ENCODE measurements at regions not wholly inside any gene's neighbourhood (a gene's known extent, or its start where the extent isn't known, plus 50 kb on each side); places are given as distances from the start of the nearest gene placed in this dataset.

DNA sequence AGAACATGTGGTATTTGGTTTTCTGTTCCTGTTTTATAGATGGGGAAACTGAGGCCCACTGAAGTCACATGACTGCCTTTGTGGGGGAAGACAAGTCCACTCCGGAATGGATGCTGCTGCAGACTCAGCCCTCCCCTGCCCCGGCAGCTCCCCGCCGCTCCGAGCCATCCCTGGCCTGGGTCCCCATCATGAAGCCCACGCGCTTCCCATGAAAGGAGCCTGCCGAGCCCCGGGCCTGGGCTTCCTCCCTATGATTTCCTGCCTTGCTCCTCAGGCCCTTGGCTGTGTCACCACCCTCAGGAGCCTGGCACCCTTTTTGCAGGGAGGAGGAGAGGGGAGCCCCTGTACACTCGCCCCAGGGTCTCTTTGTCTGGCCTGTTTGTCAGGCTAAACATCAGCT lies 125.3 kb upstream of the FOXF1 start:
- TF ChIP-seq, protein P1, sequence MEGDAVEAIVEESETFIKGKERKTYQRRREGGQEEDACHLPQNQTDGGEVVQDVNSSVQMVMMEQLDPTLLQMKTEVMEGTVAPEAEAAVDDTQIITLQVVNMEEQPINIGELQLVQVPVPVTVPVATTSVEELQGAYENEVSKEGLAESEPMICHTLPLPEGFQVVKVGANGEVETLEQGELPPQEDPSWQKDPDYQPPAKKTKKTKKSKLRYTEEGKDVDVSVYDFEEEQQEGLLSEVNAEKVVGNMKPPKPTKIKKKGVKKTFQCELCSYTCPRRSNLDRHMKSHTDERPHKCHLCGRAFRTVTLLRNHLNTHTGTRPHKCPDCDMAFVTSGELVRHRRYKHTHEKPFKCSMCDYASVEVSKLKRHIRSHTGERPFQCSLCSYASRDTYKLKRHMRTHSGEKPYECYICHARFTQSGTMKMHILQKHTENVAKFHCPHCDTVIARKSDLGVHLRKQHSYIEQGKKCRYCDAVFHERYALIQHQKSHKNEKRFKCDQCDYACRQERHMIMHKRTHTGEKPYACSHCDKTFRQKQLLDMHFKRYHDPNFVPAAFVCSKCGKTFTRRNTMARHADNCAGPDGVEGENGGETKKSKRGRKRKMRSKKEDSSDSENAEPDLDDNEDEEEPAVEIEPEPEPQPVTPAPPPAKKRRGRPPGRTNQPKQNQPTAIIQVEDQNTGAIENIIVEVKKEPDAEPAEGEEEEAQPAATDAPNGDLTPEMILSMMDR (IDR thresholded peaks at IDR 0.05; ENCODE audit: low read depth, low read length, poor library complexity, severe bottlenecking), result no peak
- TF ChIP-seq EZH2phosphoT487 (IDR thresholded peaks at IDR 0.05; ENCODE audit: borderline replicate concordance, low read length), result no peak

Data from DOHH2 (cell line).